Hematopoietic multipotent progenitor cell treated with erythropoietin and hydrocortisone succinate and interleukin-3 and kit ligand, for 15 days (in vitro differentiated cells): ENCODE measurements at regions not wholly inside any gene's neighbourhood (a gene's known extent, or its start where the extent isn't known, plus 50 kb on each side); places are given as distances from the start of the nearest gene placed in this dataset.

Experiments
- DNase-seq: peaks from one replicate; pipeline ENCODE4 v3.0.0-alpha.2; 2015; ENCODE audit warnings: low spot score

- DNase-seq = no peak
Measured at GRCh38 chr4:117429506-117429905, 344.1 kb upstream of the TRAM1L1 start.

- DNase-seq = no peak
Measured at GRCh38 chr4:117434424-117434823, 349.0 kb upstream of the TRAM1L1 start.

- peak; percentile 2 for DNase-seq
Measured at GRCh38 chr4:117447925-117448324, 362.5 kb upstream of the TRAM1L1 start.

- DNase-seq = no peak
Measured at GRCh38 chr4:117455088-117455487, 369.7 kb upstream of the TRAM1L1 start.

GRCh38 chr4:117466388-117466787 lies 381.0 kb upstream of the TRAM1L1 start:
- DNase-seq = no peak

- no peak for DNase-seq
Measured at GRCh38 chr4:117467404-117467803, 382.0 kb upstream of the TRAM1L1 start.

- no peak for DNase-seq
Measured at GRCh38 chr4:117474987-117475386, 389.6 kb upstream of the TRAM1L1 start.

- DNase-seq = no peak
Measured at GRCh38 chr4:117477925-117478324, 392.5 kb upstream of the TRAM1L1 start.

GRCh38 chr4:117478702-117479101 lies 393.3 kb upstream of the TRAM1L1 start:
- DNase-seq = no peak

GRCh38 chr4:117479673-117480072 lies 394.3 kb upstream of the TRAM1L1 start:
- no peak for DNase-seq

GRCh38 chr4:117481742-117482141 lies 396.4 kb upstream of the TRAM1L1 start:
- DNase-seq = no peak

- DNase-seq = no peak
Measured at GRCh38 chr4:117488692-117489091, 403.3 kb upstream of the TRAM1L1 start.

- no peak for DNase-seq
Measured at GRCh38 chr4:117489107-117489506, 403.7 kb upstream of the TRAM1L1 start.

GRCh38 chr4:117491516-117491915 lies 406.1 kb upstream of the TRAM1L1 start:
- no peak for DNase-seq

GRCh38 chr4:117495802-117496201 lies 410.4 kb upstream of the TRAM1L1 start:
- DNase-seq = no peak

- no peak for DNase-seq
Measured at GRCh38 chr4:117512414-117512813, 427.0 kb upstream of the TRAM1L1 start.

GRCh38 chr4:117514391-117515175 lies 429.2 kb upstream of the TRAM1L1 start:
- DNase-seq = no peak

GRCh38 chr4:117515921-117516320 lies 430.5 kb upstream of the TRAM1L1 start:
- no peak for DNase-seq

- DNase-seq = no peak
Measured at GRCh38 chr4:117527601-117528000, 442.2 kb upstream of the TRAM1L1 start.

GRCh38 chr4:117529401-117529800 lies 444.0 kb upstream of the TRAM1L1 start:
- no peak for DNase-seq

- no peak for DNase-seq
Measured at GRCh38 chr4:117533501-117533900, 448.1 kb upstream of the TRAM1L1 start.

GRCh38 chr4:117545039-117545438 lies 459.7 kb upstream of the TRAM1L1 start:
- DNase-seq = no peak

- DNase-seq = no peak
Measured at GRCh38 chr4:117549524-117549923, 464.1 kb upstream of the TRAM1L1 start.

- DNase-seq = no peak
Measured at GRCh38 chr4:117550085-117550484, 464.7 kb upstream of the TRAM1L1 start.
